Suppressor macrophage treated with lipopolysaccharide for 4 hours (primary cell): ENCODE measurements at regions not wholly inside any gene's neighbourhood (a gene's known extent, or its start where the extent isn't known, plus 50 kb on each side); places are given as distances from the start of the nearest gene placed in this dataset.
"Not testable (repeated sequence)": the region's sequence is repeated elsewhere in the genome, so short reads cannot be mapped to it uniquely, and the experiment has no call there.

Experiments used
- DNase-seq: peaks from one replicate; pipeline ENCODE4 v3.0.0-alpha.2; 2020

DNA sequence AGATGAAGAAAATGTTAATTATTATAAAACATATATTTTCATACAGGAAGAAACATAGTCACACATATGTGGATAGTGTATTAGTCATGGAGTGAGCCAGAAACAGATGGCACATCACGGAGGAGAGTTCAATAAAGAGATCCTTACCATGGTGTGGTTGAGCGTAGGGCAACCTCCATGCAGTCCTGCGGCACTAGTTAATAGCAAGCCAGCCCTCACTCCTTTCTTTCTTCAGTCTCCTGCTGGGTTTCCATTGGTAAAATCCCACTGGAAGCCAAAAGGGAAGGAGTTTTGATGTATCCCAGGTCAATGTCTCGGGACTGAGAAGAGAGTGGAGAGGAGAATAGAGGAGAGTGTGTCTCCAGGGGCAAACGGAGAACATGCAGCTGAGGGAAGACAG, 328.1 kb downstream of the NR4A2 start:
- DNase-seq, result no peak

DNA sequence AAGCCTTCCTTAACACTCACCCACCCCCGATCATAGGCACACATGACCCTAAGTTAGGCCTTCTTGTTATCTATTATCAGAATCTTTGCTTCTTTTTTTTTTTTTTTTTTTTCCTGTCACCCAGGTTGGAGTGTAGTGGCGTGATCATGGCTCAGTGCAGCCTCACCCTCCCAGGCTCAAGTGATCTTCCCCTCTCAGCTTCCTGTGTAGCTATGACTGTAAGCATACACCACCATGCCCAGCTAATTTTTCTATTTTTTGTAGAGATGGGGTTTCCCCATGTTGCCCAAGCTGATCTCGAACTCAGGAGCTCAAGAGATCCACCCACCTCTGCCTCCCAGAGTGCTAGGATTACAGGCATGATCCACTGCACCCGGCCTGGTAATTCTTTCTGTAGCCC, 328.7 kb downstream of the NR4A2 start:
- DNase-seq, result peak; percentile 5

DNA sequence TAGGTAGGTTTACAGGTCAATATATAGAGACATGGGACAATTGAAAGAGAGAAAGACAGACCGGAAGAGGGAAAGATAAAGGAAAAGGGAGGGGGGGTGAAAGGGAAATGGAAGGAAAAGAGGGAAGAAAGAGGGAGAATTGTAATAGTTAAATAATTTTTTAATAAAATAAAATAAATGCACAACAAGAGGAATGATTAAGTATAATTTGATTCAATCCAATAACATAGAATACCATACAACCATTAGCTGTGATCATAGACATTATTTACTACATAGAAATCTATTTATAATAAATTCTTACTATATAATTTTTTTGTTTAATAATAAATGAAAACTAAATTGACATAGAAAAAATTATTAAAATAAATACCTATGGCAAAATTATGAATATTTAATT, 330.7 kb downstream of the NR4A2 start:
- no peak for DNase-seq

GRCh38 chr2:155997538-155997937, 335.0 kb downstream of the NR4A2 start:
- no peak for DNase-seq

GRCh38 chr2:155994315-155994714, 338.2 kb downstream of the NR4A2 start:
- DNase-seq, result no peak

- DNase-seq, result no peak
Observed at GRCh38 chr2:155983845-155984244, 348.7 kb downstream of the NR4A2 start.

- DNase-seq, result no peak
Observed at GRCh38 chr2:155982135-155982534, 350.4 kb downstream of the NR4A2 start.

DNA sequence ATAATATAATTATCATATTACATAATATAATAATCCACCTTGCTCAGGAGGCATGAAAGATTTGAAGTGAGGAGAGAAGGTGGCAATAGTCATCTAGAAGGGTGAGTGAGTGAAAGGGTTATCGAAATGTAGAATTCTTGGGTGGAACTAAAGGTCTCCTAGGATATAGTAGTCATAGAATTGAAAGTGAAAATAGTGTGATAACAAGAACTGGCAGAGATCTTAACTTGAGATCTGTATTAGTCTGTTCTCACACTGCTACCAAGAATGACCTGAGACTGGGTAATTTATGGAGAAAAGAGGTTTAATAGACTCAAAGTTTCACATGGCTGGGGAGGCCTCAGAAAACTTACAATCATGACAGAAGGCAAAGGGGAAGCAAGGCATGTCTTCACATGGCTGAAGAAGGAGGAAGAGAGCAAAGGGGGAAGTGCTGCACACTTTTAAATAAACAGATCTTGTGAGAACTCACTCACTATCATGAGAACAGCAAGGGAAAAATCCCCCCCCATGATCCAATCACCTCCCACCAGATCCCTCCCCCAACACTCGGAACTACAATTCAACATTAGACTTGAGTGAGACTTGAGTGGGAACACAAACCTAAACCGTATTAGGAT, 351.5 kb downstream of the NR4A2 start:
- DNase-seq, result peak; percentile 39

DNA sequence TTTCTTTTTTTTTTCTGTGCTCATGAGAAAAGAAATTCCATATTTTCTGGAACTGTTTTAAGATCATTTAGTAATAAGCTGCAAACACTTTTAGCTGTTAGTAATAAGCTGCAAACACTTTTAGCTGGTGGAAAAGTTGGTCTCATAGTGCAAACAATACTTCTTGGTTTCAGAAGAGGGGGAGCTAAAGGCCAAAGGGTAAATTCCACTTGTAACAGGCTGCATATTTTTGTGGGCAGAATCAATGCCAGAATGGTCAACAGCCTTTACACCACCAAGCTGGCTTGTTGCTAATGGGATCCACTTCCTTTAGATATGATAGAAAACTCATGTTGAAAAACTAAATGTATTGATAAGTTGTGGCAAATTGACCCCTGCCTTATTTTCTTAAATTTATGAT, 356.8 kb downstream of the NR4A2 start:
- DNase-seq, result no peak

DNA sequence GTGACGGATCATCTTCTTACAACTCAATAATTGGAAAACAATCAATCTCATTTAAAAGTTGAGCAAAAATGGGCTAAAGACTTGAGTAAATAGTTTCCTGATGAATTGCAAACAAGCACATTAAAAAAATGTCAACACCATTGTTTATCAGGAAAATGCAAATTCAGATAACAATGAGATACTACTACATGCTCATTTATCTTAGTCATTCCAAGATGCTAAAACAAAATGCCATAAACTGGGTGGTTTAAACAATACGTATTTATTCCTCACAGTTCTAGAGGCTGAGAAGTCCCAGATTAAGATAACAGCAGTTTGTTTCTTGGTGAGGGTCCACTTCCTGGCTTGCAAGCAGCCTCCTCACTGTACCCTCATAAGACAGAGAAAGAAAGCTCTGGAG, 359.6 kb downstream of the NR4A2 start:
- DNase-seq, result no peak

GRCh38 chr2:155966064-155966471, 366.5 kb downstream of the NR4A2 start:
- not testable (repeated sequence) for DNase-seq

DNA sequence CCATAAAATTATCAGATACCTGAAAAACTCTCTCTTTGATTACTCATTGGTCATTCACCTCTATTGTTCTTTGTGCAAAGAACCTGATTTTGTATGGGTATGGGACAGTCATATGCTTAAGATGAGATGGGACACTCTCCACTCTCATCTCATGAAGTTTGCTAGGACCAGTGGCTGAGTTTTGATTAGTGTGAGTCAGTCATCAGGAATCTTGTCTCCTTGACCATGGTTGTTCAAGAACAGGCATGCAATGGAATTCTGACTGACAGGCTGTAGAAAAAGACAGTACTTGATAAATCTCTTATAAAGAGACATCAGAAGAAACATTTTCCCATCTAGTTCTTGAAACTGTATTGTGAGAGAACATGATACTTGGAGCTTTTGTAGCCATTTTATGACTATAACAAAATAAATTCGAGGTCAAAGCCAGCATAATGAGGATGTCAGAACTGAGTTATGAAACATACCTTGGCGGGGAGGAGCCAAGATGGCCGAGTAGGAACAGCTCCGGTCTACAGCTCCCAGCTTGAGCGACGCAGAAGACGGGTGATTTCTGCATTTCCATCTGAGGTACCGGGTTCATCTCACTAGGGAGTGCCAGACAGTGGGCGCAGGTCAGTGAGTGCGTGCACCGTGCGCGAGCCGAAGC, 367.0 kb downstream of the NR4A2 start:
- no peak for DNase-seq

- no peak for DNase-seq
Observed at GRCh38 chr2:155961641-155962040, 370.9 kb downstream of the NR4A2 start.

- no peak for DNase-seq
Observed at GRCh38 chr2:155958834-155959233, 373.7 kb downstream of the NR4A2 start.

DNA sequence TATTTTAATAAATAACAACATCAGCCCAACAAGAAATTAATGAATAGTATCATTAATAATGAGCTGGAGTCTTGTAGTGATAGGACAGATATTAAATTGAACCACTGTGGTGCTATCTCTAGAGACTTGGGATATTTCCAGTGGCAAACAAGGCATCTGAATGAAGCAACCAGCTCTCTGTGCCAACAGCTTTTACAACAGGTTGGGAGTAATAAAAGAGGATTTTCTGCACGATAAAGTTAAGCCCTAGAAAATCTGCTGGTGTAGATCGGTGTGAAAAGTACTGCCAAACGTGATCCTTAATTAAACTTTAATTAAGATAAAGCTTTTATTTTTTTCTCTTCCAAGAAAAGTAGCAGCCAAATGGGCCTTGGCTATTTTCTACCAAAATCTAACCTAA, 385.5 kb downstream of the NR4A2 start:
- DNase-seq, result no peak

GRCh38 chr2:155944218-155944617, 388.3 kb downstream of the NR4A2 start:
- no peak for DNase-seq

DNA sequence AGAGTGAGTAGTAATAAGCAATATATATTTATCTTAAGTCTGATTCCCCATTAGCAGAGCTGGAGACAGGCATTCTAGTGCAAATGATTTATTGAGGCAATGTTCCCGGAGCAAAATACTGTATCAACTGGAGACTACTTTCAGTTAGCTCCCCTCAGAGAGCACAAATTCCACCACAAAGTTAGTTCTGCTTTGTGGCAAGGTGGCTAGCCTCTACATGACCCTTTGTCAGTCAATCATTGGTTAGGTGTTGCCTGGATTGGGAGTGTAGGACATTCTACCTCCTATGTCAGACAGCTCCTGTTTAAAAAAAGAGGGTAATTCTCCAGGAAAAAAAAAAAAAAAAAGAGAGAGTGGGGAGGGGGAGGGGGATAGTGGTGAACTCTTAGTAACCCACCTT, 402.2 kb downstream of the NR4A2 start:
- no peak for DNase-seq

- DNase-seq, result no peak
Observed at GRCh38 chr2:155917380-155917779, 415.1 kb downstream of the NR4A2 start.

DNA sequence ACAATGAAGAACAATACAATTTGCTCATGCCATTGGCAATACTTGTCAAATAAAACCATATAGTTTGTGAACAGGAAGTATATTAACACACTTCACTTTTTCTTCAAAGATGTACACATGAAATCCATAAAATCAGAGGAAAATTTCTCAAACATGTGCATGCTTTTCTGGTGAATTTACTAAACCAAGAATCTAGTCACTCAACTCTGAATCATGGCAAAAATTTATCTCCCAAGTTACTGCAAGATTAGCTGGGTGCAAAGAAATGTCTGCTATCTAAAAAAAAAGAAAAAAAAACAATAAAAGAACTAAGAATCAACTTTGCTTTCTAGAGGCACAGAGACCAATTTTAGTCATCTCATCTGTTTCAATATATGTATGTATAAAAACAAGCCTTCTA, 419.2 kb downstream of the NR4A2 start:
- no peak for DNase-seq

- no peak for DNase-seq
Observed at GRCh38 chr2:155908567-155908966, 424.0 kb downstream of the NR4A2 start.

DNA sequence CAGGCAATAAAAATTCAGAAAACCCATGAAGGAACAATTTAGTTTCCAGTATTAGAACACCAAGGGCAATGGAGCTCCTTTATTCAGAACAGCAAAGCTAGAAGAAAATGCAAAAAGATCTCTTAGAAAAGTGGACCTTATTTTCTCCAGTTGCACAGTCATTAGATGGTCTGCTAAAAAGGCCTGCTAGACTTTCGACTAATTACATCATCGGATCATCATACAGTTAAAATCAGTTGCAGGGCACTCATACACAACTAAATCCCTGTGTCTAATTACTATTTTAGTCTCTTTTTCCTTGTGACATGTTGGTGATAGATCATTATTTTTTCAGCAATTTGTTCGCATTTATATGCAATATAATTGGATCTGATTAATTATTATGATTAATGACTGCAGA, 425.3 kb downstream of the NR4A2 start:
- DNase-seq, result no peak

DNA sequence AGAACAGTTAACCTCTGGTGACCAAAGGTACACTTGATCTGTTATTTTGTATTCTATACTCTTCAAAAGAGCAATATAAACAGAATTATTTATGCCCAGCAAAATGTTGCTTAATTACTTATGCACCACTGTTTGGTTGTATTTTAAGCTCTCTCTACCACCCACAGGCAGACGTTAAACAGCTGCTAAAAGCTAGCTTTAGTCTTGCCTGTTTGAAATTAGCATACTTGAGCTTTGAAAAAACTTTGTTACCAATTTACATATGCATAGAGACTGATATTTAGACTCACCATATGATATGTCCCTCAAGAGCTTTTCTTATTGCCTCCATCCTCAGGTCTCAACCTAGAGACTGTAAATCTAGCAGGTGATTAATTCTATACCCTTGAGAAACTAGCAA, 426.9 kb downstream of the NR4A2 start:
- DNase-seq, result no peak

DNA sequence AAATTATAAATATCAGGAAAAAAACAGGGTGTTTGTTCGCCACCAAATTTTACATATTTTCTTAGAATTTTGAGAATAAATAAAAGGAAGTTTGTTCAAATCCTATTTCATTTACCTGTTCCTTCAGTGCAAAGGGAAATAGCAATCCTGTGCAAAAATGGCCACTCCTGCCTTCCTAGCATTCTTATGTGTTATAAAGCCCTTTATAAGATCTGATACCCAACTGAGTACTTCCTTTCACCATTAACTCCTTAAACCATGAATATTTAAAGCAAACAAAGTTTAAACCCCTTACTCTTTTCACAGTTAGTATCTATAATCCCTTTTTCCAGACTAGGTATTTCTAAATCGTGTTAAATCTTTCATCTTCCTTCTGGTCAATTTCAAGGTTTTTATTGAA, 427.8 kb downstream of the NR4A2 start:
- DNase-seq, result no peak

DNA sequence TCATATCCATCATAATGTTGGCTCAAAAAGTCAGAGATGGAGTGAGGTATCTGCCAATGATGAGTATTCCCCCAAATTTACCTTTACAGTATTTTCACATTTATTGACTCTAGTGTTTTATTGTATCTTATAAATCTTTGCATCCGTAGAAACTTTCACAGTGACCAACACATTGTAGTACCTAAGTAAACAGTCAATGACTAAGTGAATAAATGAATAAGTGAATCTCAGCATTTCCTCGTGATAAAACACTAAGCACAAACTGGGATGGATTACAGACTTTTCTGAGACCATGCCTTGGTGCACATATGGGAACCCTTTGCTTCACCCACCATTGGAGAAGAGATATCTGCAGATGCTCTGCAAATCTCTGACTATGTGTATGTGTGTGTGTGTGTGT, 429.9 kb downstream of the NR4A2 start:
- no peak for DNase-seq

- no peak for DNase-seq
Observed at GRCh38 chr2:155895016-155895415, 437.5 kb downstream of the NR4A2 start.
